RWPE1 (cell line): ENCODE measurements at regions not wholly inside any gene's neighbourhood (a gene's known extent, or its start where the extent isn't known, plus 50 kb on each side); places are given as distances from the start of the nearest gene placed in this dataset.

Experiments used
- CTCF ChIA-PET: fragments of 350-600 bp; sonication (Branson Sonifier 250); formaldehyde crosslinking; extraction: SDS; loops from one replicate; lab custom pipeline; 2021; lab: Yijun Ruan, JAX
- POLR2A ChIA-PET: fragments of 400-600 bp; formaldehyde crosslinking; extraction: SDS; loops from one replicate; lab custom pipeline; 2020; ENCODE audit warnings: antibody characterized with exemption; ENCODE audit not compliant: low non-redundant PET; lab: Yijun Ruan, JAX
- DNase-seq: peaks from one replicate; pipeline ENCODE4 v3.0.0; 2012; ENCODE audit warnings: low spot score
- H3K27ac ChIP-seq: fragments of 450-650 bp; 2 replicates; pipeline ENCODE4 v1.5.1; 2017
- CTCF ChIP-seq: fragments of 450-650 bp; conservative IDR thresholded peaks from 2 replicates; pipeline ENCODE4 v1.5.1; 2017; ENCODE audit warnings: low read depth, mild to moderate bottlenecking

- ChIA-PET CTCF (interaction anchor here (0.7 to 1.4 kb wide), 2 partner anchors 11 to 162 kb away, joined by 4 read pairs; no protein-coding TSS in a partner anchor), POLR2A (no interaction called here)
- H3K27ac ChIP-seq = no peak overlapping the region
- TF ChIP-seq CTCF = no peak
- DNase-seq = no peak
Observed at GRCh38 chr6:43953256-43953655, 174.0 kb downstream of the MRPL14 start.

- H3K27ac ChIP-seq = no peak overlapping the region
- DNase-seq = no peak
- no peak for TF ChIP-seq CTCF
- POLR2A ChIA-PET = no interaction called here
- CTCF ChIA-PET = interaction anchor here (1.4 kb wide), 1 partner anchor 11 kb away, joined by 4 read pairs; no protein-coding TSS in a partner anchor
Observed at GRCh38 chr6:43952746-43953145, 174.5 kb downstream of the MRPL14 start.

- ChIA-PET CTCF (interaction anchor here (0.6 to 1.5 kb wide), 3 partner anchors 45 to 273 kb away, joined by 3 to 4 read pairs (median 4); no protein-coding TSS in a partner anchor), POLR2A (no interaction called here)
- no peak for DNase-seq
- H3K27ac ChIP-seq = no peak overlapping the region
- TF ChIP-seq CTCF = no peak
Observed at GRCh38 chr6:43951756-43952675, 175.2 kb downstream of the MRPL14 start.

- ChIA-PET POLR2A (interaction anchor here (0.7 kb wide), 1 partner anchor 181 kb away, joined by 4 read pairs; the partner anchor contains the start of gene VEGFA), CTCF (interaction anchor here (0.6 to 1.5 kb wide), 4 partner anchors 46 to 274 kb away, joined by 3 to 4 read pairs (median 4); no protein-coding TSS in a partner anchor)
- TF ChIP-seq CTCF = no peak
- no peak for DNase-seq
- H3K27ac ChIP-seq = no peak overlapping the region
Observed at GRCh38 chr6:43951063-43951755, 176.0 kb downstream of the MRPL14 start.

GRCh38 chr6:43950731-43951062, 176.6 kb downstream of the MRPL14 start:
- DNase-seq = no peak
- TF ChIP-seq CTCF = no peak
- H3K27ac ChIP-seq = no peak overlapping the region
- CTCF ChIA-PET = interaction anchor here (0.7 to 1.5 kb wide), 2 partner anchors 107 to 182 kb away, joined by 4 read pairs; no protein-coding TSS in a partner anchor
- POLR2A ChIA-PET = interaction anchor here (0.7 kb wide), 1 partner anchor 181 kb away, joined by 4 read pairs; the partner anchor contains the start of gene VEGFA

- no peak for DNase-seq
- ChIA-PET CTCF (no interaction called here), POLR2A (no interaction called here)
- H3K27ac ChIP-seq = no peak overlapping the region
- no peak for TF ChIP-seq CTCF
Observed at GRCh38 chr6:43950051-43950605, 177.1 kb downstream of the MRPL14 start.
